Neural cell (in vitro differentiated cells): ENCODE measurements at regions not wholly inside any gene's neighbourhood (a gene's known extent, or its start where the extent isn't known, plus 50 kb on each side); places are given as distances from the start of the nearest gene placed in this dataset.

ENCODE experiments used
- H2AFZ ChIP-seq: fragments of 200-600, 300-800 bp; sonication (generic), shearing (Covaris generic); 2 replicates; pipeline ENCODE4 v1.6.0; 2014; ENCODE audit warnings: low read depth, mild to moderate bottlenecking, antibody characterized with exemption, low read length, moderate library complexity
- H3F3A ChIP-seq: fragments of 200-600 bp; shearing (Covaris generic); 2 replicates; pipeline ENCODE4 v1.6.1; 2016; ENCODE audit warnings: mild to moderate bottlenecking, moderate library complexity, mixed read lengths, antibody characterized with exemption, low read length; ENCODE audit not compliant: insufficient read depth, poor library complexity, severe bottlenecking
- H3K27ac ChIP-seq: fragments of 200-600, 300-800 bp; sonication (generic), shearing (Covaris generic); 2 replicates; pipeline ENCODE4 v1.5.1; 2014; ENCODE audit warnings: mild to moderate bottlenecking, low read length, moderate library complexity
- H3K27me3 ChIP-seq: fragments of 300-800, 200-600 bp; sonication (generic), shearing (Covaris generic); 2 replicates; pipeline ENCODE4 v1.6.0; 2014; ENCODE audit warnings: mild to moderate bottlenecking, low read depth, low read length, moderate library complexity; ENCODE audit not compliant: insufficient read depth
- H3K36me3 ChIP-seq: fragments of 300-800, 200-600 bp; sonication (generic), shearing (Covaris generic); 2 replicates; pipeline ENCODE4 v1.5.1; 2014; ENCODE audit warnings: mild to moderate bottlenecking, antibody characterized with exemption, low read length, moderate library complexity; ENCODE audit not compliant: insufficient read depth
- H3K4me2 ChIP-seq: fragments of 300-800, 200-600 bp; sonication (generic), shearing (Covaris generic); 2 replicates; pipeline ENCODE4 v1.6.0; 2014; ENCODE audit warnings: mild to moderate bottlenecking, low read length
- H3K4me3 ChIP-seq: fragments of 300-800, 200-600 bp; sonication (generic), shearing (Covaris generic); 2 replicates; pipeline ENCODE4 v1.5.1; 2014; ENCODE audit warnings: mild to moderate bottlenecking, low read length, moderate library complexity
- H3K79me2 ChIP-seq: fragments of 200-600 bp; shearing (Covaris generic); replicated peaks from 2 replicates; pipeline ENCODE4 v1.6.0; 2014; ENCODE audit warnings: mild to moderate bottlenecking, low read length, moderate library complexity; ENCODE audit not compliant: insufficient read depth
- H3K9ac ChIP-seq: fragments of 300-800, 200-600 bp; sonication (generic), shearing (Covaris generic); 2 replicates; pipeline ENCODE4 v1.6.1; 2016; ENCODE audit warnings: mild to moderate bottlenecking, low read length, mixed read lengths
- H3K9me2 ChIP-seq: fragments of 200-600 bp; shearing (Covaris generic); 2 replicates; pipeline ENCODE4 v1.6.1; 2016; ENCODE audit warnings: mild to moderate bottlenecking, low read length, mixed read lengths; ENCODE audit not compliant: insufficient read depth
- H3K9me3 ChIP-seq: fragments of 200-600, 300-800 bp; sonication (generic), shearing (Covaris generic); 2 replicates; pipeline ENCODE4 v1.6.1; 2016; ENCODE audit warnings: mild to moderate bottlenecking, mixed run types, low read length, moderate library complexity, mixed read lengths
- H4K20me1 ChIP-seq: fragments of 200-600 bp; shearing (Covaris generic); 2 replicates; pipeline ENCODE4 v1.6.1; 2016; ENCODE audit warnings: mild to moderate bottlenecking, mixed run types; ENCODE audit not compliant: insufficient read depth
- EP300 ChIP-seq: fragments of 450-650 bp; conservative IDR thresholded peaks from 2 replicates; pipeline ENCODE4 v1.6.1; 2014; ENCODE audit warnings: antibody characterized with exemption, mild to moderate bottlenecking, moderate library complexity; ENCODE audit not compliant: poor library complexity, severe bottlenecking
- EZH2 ChIP-seq: fragments of 200-600, 300-800 bp; shearing (Covaris generic), sonication (generic); IDR thresholded peaks from 2 replicates; pipeline ENCODE4 v1.6.1; 2014; ENCODE audit warnings: antibody characterized with exemption, low read length, borderline replicate concordance, mild to moderate bottlenecking; ENCODE audit not compliant: insufficient read depth, poor library complexity, severe bottlenecking
- MXI1 ChIP-seq: fragments of 450-650 bp; conservative IDR thresholded peaks from 2 replicates; pipeline ENCODE4 v1.6.1; 2014; ENCODE audit warnings: antibody characterized with exemption, mild to moderate bottlenecking; ENCODE audit not compliant: poor library complexity, severe bottlenecking
- POLR2AphosphoS5 ChIP-seq: IDR thresholded peaks from 2 replicates; pipeline ENCODE4 v1.6.1; 2012
- RAD21 ChIP-seq: fragments of 450-650 bp; conservative IDR thresholded peaks from 2 replicates; pipeline ENCODE4 v1.6.1; 2014; ENCODE audit warnings: antibody characterized with exemption, mild to moderate bottlenecking, moderate library complexity
- SMC3 ChIP-seq: fragments of 450-650 bp; conservative IDR thresholded peaks from 2 replicates; pipeline ENCODE4 v1.6.1; 2014; ENCODE audit warnings: antibody characterized with exemption, mild to moderate bottlenecking, moderate library complexity; ENCODE audit not compliant: poor library complexity
- TAF1 ChIP-seq: IDR thresholded peaks from 2 replicates; pipeline ENCODE4 v1.6.1; 2012; ENCODE audit warnings: low read depth
- TF ChIP-seq, protein P1 (sequence below): IDR thresholded peaks from 2 replicates; pipeline ENCODE4 v1.6.1; 2012; ENCODE audit warnings: borderline replicate concordance
- TF ChIP-seq, protein P2 (sequence below): fragments of 450-650 bp; IDR thresholded peaks from 2 replicates; pipeline ENCODE4 v1.5.1; 2014; ENCODE audit warnings: antibody characterized with exemption, mild to moderate bottlenecking, moderate library complexity; ENCODE audit not compliant: poor library complexity, severe bottlenecking

DNA sequence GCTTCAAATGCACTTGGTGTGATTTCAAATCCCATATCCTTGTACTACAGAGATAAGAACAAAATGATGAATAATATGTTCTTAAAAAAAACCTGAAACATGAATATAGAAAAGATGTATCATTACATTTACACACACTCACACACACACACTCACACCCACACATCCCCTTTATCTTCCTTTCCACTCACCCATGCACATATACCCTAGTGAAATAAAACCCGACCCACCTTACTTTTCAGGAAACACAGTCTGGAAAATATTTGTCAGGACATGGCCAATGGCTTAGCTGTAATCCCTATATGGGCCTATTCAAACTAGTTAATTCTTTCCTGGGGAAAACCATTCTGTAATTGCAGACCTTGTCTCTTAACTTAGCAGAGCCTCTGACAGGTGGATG lies 60.8 kb upstream of the EDN1 start:
- Histone ChIP-seq H3K27ac (no peak overlapping the region), H3K9me2 (no peaks in the 10 kb centered on the region), H3K79me2 (no peaks in the 10 kb centered on the region), H2AFZ (no peak overlapping the region), H3K9me3 (no peaks in the 10 kb centered on the region), H3K9ac (no peak overlapping the region), H3K36me3 (no peaks in the 10 kb centered on the region), H3K27me3 (no peaks in the 10 kb centered on the region), H4K20me1 (no peaks in the 10 kb centered on the region), H3F3A (no peaks in the 10 kb centered on the region), H3K4me3 (no peak overlapping the region), H3K4me2 (no peak overlapping the region)
- TF ChIP-seq, protein P1, sequence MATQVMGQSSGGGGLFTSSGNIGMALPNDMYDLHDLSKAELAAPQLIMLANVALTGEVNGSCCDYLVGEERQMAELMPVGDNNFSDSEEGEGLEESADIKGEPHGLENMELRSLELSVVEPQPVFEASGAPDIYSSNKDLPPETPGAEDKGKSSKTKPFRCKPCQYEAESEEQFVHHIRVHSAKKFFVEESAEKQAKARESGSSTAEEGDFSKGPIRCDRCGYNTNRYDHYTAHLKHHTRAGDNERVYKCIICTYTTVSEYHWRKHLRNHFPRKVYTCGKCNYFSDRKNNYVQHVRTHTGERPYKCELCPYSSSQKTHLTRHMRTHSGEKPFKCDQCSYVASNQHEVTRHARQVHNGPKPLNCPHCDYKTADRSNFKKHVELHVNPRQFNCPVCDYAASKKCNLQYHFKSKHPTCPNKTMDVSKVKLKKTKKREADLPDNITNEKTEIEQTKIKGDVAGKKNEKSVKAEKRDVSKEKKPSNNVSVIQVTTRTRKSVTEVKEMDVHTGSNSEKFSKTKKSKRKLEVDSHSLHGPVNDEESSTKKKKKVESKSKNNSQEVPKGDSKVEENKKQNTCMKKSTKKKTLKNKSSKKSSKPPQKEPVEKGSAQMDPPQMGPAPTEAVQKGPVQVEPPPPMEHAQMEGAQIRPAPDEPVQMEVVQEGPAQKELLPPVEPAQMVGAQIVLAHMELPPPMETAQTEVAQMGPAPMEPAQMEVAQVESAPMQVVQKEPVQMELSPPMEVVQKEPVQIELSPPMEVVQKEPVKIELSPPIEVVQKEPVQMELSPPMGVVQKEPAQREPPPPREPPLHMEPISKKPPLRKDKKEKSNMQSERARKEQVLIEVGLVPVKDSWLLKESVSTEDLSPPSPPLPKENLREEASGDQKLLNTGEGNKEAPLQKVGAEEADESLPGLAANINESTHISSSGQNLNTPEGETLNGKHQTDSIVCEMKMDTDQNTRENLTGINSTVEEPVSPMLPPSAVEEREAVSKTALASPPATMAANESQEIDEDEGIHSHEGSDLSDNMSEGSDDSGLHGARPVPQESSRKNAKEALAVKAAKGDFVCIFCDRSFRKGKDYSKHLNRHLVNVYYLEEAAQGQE, result no peak
- TF ChIP-seq MXI1 (no peak), EZH2 (no peak), TAF1 (no peak), RAD21 (no peak)

DNA sequence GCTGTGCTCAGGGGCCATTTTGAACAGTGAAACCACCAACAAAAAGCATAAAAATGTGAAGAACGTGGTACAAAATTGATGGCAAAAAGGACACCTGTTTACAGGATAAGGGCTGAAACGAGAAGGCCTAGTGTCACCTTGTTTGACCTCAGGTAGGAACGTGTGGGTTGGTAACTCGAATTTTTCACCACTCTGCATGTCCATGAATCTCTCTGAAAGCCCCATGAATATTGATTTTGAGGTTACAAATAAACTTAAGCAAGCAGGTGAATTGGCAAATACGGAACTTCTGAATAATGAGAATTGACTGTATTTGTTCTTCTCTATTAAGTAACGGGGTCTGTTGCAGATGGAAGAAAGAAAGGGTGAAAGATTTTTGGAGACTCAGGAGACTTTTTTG lies 59.6 kb upstream of the EDN1 start:
- H3K36me3 ChIP-seq, result no peaks in the 10 kb centered on the region
- TF ChIP-seq POLR2AphosphoS5 (no peak), EP300 (no peak), SMC3 (no peak), TAF1 (no peak), RAD21 (no peak), EZH2 (no peak), MXI1 (no peak)
- TF ChIP-seq, protein P1, result no peak
- TF ChIP-seq, protein P2, sequence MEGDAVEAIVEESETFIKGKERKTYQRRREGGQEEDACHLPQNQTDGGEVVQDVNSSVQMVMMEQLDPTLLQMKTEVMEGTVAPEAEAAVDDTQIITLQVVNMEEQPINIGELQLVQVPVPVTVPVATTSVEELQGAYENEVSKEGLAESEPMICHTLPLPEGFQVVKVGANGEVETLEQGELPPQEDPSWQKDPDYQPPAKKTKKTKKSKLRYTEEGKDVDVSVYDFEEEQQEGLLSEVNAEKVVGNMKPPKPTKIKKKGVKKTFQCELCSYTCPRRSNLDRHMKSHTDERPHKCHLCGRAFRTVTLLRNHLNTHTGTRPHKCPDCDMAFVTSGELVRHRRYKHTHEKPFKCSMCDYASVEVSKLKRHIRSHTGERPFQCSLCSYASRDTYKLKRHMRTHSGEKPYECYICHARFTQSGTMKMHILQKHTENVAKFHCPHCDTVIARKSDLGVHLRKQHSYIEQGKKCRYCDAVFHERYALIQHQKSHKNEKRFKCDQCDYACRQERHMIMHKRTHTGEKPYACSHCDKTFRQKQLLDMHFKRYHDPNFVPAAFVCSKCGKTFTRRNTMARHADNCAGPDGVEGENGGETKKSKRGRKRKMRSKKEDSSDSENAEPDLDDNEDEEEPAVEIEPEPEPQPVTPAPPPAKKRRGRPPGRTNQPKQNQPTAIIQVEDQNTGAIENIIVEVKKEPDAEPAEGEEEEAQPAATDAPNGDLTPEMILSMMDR, result no peak
- H2AFZ ChIP-seq, result no peak overlapping the region
- no peaks in the 10 kb centered on the region for H3K9me2 ChIP-seq
- H3K4me2 ChIP-seq, result no peak overlapping the region
- no peak overlapping the region for H3K27ac ChIP-seq
- H3F3A ChIP-seq, result no peaks in the 10 kb centered on the region
- no peaks in the 10 kb centered on the region for H3K27me3 ChIP-seq
- H3K9ac ChIP-seq, result no peak overlapping the region
- H3K79me2 ChIP-seq, result no peaks in the 10 kb centered on the region
- H3K9me3 ChIP-seq, result no peaks in the 10 kb centered on the region
- H4K20me1 ChIP-seq, result no peaks in the 10 kb centered on the region
- no peak overlapping the region for H3K4me3 ChIP-seq
